Kidney capillary endothelial cell (primary cell): ENCODE measurements at regions not wholly inside any gene's neighbourhood (a gene's known extent, or its start where the extent isn't known, plus 50 kb on each side); places are given as distances from the start of the nearest gene placed in this dataset.
A peak's percentile ranks its signal among the peaks of the same experiment; 100 is the strongest.

Source experiments
- DNase-seq: peaks from one replicate; pipeline ENCODE4 v3.0.0-alpha.2; 2018; ENCODE audit warnings: low spot score

DNA sequence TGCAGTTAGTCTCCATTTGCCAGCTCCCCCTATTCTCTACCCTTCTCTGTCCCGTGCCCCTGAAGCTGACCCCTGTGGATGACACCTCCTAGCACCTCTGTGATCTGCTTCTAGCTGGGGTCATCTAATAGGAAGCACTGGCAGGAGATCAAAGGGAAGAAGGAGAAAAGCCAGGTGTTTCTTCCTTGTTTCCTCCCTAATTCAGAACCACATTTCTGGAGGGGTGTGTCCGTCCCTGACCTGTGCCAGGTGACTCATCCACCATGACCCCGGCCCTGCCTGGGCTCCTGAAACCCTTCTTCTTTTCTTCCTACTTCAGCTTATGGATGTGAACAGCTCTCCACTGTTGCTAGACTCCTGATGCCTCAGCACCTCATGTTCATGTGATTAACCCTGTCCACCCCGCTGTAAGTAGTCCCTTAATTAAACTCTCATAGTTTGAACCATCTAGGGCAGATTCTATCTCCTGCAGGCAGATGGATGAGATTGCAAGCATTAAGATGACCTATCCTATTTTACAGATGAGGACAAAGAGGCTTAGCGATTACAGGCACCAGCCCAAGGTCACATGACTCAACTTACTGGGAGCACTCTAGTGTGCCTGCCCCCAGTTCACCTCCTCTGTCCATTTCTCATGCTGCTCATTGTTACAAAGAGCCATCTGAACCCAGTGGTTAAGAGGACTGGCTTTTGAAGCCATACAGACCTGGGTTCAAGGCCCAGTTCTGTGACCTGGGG, 770.5 kb downstream of the MED13L start:
- no peak for DNase-seq

DNA sequence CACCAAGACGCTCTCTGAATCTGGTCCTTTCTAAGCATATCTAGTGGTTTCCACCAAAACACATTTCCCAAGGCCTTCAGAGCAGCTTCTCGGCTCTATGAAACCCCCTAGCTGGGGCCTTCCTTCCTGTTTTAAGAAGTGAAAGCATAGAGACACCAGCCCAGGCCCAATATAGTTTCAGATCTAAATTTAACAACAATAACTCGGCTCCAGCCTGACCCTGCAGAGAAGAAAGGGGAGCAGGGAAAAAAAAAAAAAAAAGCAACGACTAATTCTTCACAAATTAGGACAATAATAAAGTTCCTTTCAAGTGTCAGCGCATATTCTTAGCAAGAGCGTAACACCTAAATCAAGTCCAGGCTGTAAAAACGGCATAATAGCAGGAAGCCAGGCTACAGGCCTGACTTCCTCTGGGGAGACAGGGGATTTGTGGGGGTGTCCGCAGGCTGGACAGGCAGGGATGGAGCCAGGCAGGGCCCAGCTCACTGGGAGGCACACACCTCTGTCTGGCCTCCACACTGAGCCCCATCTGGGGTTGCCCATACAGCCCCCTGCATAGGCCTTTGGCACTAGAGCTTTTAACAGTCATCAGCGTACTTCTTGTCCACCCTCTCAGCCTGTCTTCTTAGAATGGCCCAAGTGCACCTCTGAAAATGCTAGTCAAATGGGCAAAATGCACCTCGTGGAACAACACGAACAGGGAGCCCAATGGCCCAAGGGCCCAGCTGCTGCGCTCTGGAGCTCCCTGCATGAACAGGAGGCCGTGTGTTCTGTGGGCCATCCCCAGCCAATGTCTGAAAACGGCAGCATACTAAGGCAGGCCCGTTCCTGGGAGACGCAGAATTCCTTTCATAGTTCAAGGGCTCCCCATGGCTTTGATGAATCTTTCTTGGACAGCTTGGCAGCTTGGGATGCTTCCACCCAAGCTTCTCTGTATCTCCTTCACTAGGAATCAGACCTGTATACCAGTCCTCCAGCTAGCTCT, 772.9 kb downstream of the MED13L start:
- peak; percentile 78 for DNase-seq

DNA sequence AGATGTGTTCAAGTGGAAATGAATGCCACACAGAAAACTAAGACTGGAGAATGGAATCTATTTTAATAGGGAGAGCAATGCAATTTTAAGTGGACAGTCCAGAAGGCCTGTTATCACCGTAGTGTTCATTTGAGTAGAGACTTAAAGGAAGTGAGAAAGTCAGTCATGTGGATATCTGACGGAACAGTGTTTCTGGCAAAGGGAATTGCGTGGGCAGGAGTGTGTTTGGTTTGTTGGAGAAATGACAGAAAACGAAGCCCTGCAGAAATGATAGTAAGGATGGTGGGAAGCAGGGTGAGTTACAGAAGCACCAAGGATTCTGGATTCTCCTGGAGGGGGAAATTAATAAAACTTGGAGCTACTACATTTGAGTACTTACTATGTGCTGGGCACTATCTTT, 776.6 kb downstream of the MED13L start:
- no peak for DNase-seq

DNA sequence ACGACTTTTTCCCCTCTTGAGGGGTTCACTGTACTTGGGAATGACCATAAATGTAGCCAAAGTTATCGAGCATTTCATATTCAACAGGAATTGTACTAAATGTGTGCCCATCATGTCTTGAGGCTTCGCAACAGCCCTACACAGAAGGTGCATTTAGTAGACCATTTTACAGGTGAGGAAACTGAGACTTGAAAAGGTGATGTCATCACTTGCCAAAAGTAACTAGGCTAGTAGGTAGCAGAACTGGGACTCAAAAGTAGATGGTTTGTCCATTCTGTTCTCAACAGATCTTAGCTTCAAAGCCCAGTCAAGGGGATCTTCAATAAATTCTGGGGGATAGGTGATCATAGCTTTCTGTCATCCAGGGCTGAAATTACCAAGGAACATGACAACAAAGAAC, 782.2 kb downstream of the MED13L start:
- DNase-seq, result no peak

DNA sequence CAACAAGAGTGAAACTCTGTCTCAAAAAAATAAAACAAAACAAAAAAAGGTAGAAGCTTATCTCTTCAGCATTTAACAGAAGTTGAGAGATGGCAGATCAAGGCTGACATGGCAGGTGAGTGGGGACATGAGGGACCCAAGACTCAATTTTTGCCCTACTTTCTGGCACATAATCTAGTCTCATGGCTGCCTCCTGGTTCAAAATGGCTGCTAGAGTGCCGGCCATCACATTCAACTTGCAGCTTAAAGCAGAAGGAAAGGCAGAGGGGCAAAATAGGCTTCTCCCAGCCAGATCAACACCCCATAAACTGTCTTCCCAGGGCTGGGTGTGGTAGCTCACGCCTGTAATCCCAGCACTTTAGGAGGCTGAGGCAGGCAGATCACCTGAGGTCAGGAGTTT, 784.9 kb downstream of the MED13L start:
- DNase-seq, result no peak

DNA sequence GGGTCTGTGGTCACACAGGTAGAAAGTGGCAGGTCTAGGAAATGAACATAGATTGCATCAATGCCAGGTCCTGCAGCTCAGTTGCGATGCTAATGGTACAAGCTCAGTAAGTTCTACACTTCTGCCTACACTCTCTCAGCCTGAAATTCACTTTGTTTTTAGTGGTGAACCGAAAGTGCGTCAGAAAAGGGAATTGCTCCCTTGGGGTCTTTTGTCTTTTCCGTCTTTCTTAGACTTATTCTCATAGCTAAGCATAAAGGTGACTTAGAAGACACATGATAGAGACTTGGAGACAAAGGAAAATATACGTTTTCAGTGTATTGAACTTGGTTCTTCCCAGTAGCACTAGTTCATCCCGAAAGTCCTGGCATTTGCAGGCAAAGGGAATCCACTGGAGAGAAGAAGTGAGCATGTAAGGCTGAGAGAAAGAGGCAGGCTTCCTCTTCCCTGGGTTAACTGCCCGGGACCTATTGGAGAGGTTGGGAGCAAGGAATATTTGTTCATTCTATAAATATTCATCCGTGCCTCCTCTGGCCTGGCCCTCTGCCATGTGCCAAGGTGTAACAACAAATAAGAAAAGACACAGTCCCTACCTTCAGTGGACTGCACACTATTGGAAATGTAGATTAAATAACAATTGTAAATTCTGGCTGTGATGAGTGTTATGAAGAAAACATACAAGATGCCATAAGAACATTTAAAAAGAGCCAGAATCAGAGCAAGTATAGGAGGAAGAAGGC, 785.8 kb downstream of the MED13L start:
- DNase-seq, result no peak

DNA sequence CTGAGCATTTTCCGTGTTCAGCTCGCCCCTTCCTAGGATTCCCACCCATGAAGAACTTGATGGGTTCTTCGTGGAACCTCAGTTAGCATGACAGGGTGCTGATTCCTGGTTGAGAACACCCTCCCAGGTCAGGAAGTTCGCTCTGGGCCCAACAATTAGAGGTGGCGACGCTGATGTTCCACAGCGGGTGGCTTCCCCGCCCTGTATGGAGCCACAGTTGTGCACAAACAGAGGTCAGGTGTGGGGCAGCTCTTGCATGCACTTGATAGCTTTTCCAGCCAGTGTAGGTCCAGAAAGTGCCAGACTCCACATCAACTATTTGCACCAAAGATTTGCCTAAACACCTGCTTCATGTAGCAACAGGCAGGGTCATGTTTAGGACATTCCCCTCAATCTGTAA, 788.2 kb downstream of the MED13L start:
- DNase-seq, result no peak

DNA sequence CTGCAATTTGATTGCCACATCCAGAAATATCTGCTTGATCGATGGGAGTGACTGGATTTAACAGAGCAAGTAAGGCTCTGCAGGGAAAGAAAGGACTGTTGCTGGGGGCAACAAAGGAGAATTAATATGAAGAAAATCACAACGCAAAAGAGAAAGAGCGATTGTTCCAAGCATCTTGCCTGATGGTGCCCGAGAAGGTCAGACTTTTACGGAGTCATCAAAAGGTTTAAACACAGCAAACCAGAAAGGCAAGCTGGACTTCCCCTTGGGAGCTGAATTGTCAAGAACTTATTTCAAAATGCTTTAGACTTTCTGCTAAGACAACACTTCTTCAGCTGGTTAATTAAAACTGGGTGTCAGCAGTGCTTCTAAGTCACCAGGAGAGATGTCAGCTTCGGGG, 791.5 kb downstream of the MED13L start:
- DNase-seq, result no peak

DNA sequence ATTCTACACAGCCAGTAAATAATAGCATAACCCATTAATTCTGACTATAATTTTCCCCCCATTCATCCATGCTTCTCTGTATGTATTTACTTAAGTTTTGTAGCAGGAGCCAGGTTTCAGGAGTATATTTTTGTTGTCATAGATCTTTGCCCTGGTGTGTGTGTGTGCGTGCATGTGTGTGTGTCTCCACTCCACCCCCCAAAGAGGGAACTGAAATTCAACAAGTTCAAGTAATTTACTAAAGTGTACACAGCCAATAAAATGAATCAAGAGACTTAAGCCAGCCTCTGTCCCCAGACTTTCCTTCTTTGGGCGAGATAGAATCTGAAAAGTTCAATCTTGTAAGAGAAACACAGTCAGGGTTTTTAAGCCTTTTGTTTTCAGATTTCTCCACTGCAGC, 792.0 kb downstream of the MED13L start:
- DNase-seq, result no peak

DNA sequence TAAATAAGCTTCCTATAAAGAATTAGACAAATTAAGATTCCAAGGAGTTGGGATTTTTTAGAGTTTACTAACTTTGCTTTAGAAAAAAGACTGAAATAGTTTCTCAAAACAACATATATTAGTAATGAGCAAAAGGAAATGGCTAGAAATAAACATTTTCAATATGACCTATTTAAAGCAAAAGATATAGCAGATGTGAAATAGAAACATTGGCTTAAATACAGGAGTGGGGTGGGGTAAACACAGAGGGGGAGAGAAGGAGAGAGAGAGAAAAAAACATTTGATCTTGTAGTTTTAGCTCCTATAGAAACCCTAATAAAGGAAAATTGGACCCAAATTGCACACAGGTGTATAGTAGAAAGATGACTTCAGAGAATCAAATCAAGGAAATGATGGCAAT, 794.5 kb downstream of the MED13L start:
- DNase-seq, result no peak

DNA sequence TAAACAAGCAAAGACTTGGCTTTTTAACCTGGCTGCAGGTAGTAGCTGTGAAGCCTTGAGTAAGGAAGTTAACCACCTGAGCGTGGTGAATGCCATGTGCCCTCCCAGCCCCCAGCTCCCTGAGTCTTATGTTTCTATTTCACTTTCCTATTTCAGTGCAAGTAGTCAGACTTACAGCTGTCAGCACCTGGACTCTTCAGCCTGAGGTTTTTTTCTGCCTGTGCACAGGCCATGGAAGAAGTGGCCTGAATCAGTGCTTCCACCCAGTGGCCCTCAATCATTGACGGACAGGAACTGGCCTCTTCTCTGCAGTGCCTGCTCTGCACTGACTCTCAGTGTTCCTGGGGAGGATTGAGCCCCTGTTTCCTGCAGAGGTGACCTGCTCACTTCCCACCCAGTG, 796.4 kb downstream of the MED13L start:
- no peak for DNase-seq

DNA sequence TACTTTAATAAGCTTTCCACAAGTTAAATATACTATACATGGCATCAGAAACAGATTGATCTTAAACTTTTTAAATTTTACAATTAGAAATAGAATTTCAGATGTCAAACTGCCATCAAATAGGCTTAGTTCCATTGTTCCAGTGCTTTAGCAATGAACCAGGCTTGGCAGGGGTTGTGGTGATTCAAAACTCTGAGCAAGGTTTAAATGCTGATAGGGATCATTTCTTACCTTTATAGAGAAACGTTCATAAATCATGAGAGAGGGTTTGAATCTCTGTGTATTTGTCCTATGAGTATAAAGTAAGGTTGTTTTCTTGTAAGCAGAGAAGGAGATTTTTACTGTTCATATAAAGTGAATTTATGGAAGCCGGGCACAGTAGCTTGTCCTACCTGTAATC, 794.5 kb upstream of the TBX3 start:
- DNase-seq, result no peak

DNA sequence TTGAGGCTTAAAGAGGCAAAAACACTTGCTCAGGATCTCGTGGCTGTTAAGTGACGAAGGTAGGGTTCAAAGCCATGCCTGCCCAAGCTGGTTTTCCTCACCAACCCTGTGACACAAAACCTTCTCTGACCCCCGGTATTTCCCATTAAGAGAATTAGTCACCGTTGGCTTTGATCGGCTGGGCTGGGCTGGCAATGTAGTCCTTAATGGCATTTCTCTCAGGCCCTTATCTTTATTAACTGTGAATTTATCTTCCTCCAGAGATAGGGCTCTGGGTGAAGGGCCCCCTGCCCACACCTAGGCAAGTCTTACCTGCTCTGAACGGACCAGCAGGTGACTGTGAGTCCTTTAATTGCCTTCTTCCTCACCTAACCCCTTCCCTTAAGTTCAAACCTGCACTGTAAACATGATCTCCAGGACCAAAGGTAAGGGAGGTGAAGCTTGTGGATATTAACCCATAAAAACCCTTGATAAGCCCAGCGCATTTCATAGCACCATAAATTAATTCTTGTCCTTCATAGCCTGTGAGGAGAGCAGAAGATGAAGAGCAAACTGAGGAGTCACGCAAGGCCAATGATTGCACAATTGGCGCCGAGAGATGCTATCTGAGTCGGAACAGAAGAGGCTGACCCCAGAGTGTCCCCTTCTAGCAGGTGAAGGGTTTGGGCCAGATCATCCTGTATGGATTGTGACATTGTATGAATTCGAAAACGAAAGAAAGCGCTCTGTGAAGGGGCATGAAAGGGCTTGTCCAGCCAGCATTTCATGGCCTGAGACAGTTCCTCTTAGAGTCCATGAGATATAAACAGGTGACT, 790.8 kb upstream of the TBX3 start:
- DNase-seq, result no peak

DNA sequence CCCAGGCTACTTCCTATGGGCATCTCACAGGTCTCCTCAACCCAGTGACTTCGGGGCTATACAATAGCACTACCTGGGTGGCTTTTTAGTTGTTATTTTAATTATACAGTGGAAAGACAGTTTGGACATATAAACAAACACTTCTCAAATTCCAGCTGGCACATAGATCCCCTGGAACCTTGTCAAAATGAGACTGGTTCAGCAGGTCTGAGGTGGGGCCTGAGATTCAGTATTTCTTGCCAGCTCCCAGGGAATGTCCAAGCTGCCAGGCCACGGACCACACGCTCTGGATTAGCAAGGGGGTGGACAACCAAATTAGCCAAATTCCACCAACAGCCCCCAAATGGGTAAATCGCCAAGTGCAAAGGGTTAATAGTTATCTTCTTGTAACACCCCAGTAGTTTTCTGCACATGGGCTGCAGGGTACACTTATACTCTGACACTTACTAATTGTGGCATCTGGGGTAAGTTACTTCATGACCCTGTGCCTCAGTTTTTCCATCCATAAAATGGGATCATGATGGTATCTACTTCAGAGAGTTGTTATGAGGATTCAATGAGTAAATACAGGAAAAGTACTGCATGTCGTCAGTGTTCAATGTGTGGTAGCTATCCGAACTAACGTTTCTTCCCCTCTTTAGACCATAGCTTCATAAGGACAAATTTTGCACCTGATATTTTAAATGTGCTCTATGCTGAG, 789.4 kb upstream of the TBX3 start:
- no peak for DNase-seq

DNA sequence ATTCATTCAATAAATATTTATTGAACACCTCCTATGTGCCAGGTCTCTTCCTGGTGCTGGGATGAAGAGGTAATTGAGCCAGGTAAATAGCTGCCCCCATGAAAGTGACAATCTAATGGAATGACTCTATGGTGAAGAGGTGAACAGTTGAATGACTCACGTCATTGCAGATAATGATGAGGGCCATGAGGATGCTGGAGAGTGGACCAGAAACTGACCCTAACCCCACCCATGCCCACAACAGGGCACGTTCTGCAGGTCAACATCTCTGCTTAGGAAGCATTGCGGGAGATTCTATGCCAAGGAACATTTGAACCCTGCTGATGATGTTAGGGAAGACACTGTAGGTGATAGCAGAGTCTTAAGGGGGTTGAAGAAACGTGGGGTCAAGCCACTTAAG, 788.9 kb upstream of the TBX3 start:
- DNase-seq, result no peak

DNA sequence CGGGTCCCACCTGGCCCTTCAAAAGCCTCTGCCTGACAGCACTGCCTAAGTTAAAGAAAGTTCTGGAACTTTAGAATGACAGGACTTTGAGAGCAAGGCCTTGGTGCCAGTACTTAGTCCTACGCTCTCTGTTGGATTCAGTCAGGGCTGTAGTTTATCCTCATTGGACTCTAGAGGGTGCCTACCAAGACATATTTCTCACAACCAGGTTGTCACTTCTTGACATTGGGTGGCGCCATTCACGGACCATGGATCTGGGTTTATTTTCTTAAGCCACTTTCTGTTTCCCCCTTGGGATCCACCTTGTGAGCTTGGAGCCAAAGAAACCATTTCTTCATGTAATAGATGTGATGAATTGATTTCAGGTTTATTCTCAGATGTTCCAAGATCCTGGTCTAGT, 787.0 kb upstream of the TBX3 start:
- no peak for DNase-seq

DNA sequence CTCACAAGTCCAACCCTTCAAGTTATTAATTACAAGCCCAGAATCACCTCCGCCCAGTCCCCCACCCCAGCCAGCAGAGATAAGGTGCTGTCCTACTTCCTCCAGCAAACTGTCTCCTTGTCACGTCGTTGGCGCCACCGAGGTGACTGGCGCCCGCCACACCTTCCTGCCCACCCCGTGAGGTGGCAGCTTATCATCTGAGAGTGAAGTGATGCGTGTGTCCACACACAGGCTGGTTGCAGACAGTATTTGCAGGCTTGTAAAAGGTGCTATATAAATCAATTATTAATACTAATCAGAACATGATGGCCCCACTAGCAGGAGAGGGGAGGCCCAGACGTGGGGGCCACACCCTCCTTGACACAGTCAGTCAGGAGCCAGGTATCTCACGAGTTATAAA, 786.6 kb upstream of the TBX3 start:
- DNase-seq, result no peak

DNA sequence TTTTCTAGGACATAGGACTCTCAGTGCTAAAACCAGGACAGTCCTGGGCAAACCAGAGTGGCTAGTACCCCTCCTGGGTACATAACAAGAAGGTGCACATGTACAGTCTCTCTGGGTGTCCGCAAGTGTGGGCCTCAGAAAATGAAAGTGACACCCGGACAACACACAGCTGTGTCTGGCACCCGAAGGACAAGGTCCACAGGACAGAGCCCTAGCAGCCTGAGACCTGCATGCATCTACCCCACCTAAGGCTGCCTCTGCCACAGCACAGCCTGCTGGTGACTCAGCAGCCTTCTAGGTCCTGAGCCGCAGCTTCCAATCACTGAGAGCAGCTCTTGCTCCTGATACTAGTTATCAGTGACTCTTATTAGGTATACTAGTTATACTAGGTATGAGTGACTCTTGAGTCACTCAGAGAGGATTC, 784.1 kb upstream of the TBX3 start:
- DNase-seq, result no peak

DNA sequence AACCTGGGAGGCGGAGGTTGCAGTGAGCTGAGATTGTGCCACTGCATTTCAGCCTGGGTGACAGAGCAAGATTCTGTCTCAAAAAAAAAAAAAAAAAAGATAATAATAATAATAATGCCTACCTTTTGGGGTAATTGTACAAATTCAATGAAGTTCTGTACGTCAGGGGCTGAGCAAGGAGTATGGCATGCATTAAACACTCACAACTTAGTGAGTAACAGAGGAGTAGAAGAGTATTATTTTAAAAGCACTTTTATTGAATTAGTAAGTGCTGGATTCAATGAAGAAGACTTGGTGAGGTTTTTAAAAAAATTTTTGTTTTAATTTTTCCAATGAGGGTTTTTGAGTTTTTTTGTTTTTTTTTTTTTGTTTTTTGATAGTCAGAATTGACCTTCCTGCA, 783.6 kb upstream of the TBX3 start:
- no peak for DNase-seq

DNA sequence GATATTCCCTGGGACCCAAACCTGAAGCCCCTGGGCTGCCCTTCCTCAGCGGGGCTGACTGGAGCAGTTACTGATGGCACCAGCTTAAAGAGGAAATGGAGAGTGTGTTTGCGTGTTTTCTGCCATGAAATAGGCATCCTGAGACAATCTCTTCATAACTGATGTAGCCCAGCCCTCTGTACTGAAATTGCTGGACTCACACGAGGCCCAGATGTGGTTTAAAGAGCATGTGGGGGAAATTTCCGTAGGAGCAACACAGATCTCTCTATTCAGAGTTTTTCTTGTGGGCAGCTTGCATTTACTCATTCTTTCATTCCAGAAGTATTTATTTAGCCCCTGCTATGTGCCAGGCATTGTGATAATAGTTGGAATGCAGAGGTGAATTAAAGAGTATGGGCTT, 782.1 kb upstream of the TBX3 start:
- no peak for DNase-seq

DNA sequence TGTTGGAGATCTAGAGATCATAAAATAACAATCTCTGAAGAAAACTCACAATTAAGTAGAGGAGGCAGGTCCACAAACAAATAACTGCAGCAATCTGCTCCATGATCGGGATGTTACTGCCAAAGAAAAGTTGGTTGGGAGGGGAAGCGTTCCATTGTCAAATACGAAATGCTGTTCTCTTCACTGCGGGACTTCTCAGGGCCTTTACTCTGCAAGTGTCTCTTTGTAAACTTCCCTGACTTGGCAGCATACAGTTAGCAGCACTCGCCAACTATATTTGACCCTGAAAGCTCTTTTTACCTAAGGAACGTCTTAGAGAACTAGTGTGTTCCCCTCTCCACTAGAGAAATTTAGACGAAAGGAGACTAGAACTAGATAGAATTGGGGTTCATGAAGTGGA, 780.7 kb upstream of the TBX3 start:
- no peak for DNase-seq
